Common myeloid progenitor, CD34-positive (primary cell): ENCODE measurements at regions not wholly inside any gene's neighbourhood (a gene's known extent, or its start where the extent isn't known, plus 50 kb on each side); places are given as distances from the start of the nearest gene placed in this dataset.
"Not testable (repeated sequence)": the region's sequence is repeated elsewhere in the genome, so short reads cannot be mapped to it uniquely, and the experiment has no call there.

Source experiments
- CTCF ChIA-PET: fragments of 350-600 bp; sonication (Branson Sonifier 250); formaldehyde crosslinking; loops from one replicate; lab custom pipeline; 2021; ENCODE audit warnings: antibody characterized with exemption; lab: Charles Lee
- POLR2A ChIA-PET: fragments of 350-600 bp; sonication (Branson Sonifier 250); formaldehyde crosslinking; loops from one replicate; lab custom pipeline; 2021; ENCODE audit warnings: antibody characterized with exemption; lab: Charles Lee
- DNase-seq, 3 donors: peaks; one replicate each; pipeline versions ENCODE4 v3.0.0 to v3.0.0-alpha.2; 2013
- H3K27ac ChIP-seq, 2 experiments: 1 replicate in 1 of 2; 2 replicates in 1 of 2; pipeline ENCODE4 v1.7.0; 2013; ENCODE audit warnings: inconsistent platforms in 2 of 2, low read length in 2 of 2, mild to moderate bottlenecking in 2 of 2, low read depth in 1 of 2, moderate library complexity in 1 of 2; ENCODE audit not compliant: severe bottlenecking in 2 of 2, insufficient read depth in 1 of 2, poor library complexity in 1 of 2
- H3K27me3 ChIP-seq, 5 experiments: replicated peaks in 2 of 5; 1 replicate in 3 of 5; 2 replicates in 2 of 5; pipeline versions ENCODE4 v1.6.1 to v1.7.0; 2013; ENCODE audit warnings: low read length in 4 of 5, mild to moderate bottlenecking in 2 of 5, moderate library complexity in 2 of 5, inconsistent platforms in 1 of 5; ENCODE audit not compliant: insufficient read depth in 5 of 5, control insufficient read depth in 4 of 5
- H3K36me3 ChIP-seq, 4 experiments: 1 replicate in 2 of 4; 2 replicates in 2 of 4; pipeline versions ENCODE4 v1.6.1 to v1.7.0; 2013; ENCODE audit warnings: low read length in 3 of 4, control low read depth in 1 of 4, mild to moderate bottlenecking in 1 of 4; ENCODE audit not compliant: control insufficient read depth in 4 of 4, insufficient read depth in 4 of 4
- H3K4me1 ChIP-seq, 4 experiments: 1 replicate in 3 of 4; 2 replicates in 1 of 4; pipeline versions ENCODE4 v1.6.1 to v1.7.1; 2013; ENCODE audit warnings: low read length in 3 of 4, mild to moderate bottlenecking in 3 of 4, control low read depth in 1 of 4, inconsistent platforms in 1 of 4, moderate library complexity in 1 of 4; ENCODE audit not compliant: control insufficient read depth in 4 of 4, insufficient read depth in 4 of 4; ENCODE audit errors: control extremely low read depth in 1 of 4
- H3K4me3 ChIP-seq, 7 experiments: 1 replicate in 4 of 7; 2 replicates in 3 of 7; pipeline versions ENCODE4 v1.5.1 to v1.7.0; 2013; ENCODE audit warnings: mild to moderate bottlenecking in 7 of 7, low read length in 6 of 7, moderate library complexity in 6 of 7, inconsistent platforms in 2 of 7, low read depth in 2 of 7, control low read depth in 1 of 7; ENCODE audit not compliant: insufficient read depth in 4 of 7, control insufficient read depth in 1 of 7; ENCODE audit errors: extremely low read depth in 1 of 7
- H3K9me3 ChIP-seq, 5 experiments: 1 replicate in 4 of 5; 2 replicates in 1 of 5; pipeline versions ENCODE4 v1.6.1 to v1.7.1; 2013; ENCODE audit warnings: low read length in 4 of 5, mild to moderate bottlenecking in 2 of 5, inconsistent platforms in 1 of 5, low read depth in 1 of 5, moderate library complexity in 1 of 5; ENCODE audit not compliant: control insufficient read depth in 4 of 5, insufficient read depth in 2 of 5; ENCODE audit errors: control extremely low read depth in 1 of 5
- WGBS: methylation state at CpG from one replicate; pipeline ENCODE4 v1.1.5; 2013; ENCODE audit not compliant: insufficient coverage; 5-methylcytosine and 5-hydroxymethylcytosine counted together

DNA sequence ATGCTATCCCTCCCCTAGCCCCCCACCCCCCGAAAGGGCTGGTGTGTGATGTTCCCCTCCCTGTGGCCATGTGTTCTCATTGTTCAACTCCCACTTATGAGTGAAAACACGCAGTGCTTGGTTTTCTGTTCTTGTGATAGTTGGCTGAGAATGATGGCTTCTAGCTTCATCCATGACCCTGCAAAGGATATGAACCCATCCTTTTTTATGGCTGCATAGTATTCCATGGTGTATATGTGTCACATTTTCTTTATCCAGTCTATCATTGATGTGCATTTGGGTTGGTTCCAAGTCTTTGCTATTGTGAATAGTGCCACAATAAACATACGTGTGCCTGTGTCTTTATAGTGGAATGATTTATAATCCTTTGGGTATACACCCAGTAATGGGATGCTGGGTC is 565.1 kb upstream of the ADAMTS9 start:
- H3K9me3 ChIP-seq, H3K27me3 ChIP-seq, H3K27ac ChIP-seq, H3K4me1 ChIP-seq, DNase-seq, POLR2A ChIA-PET, H3K36me3 ChIP-seq, H3K4me3 ChIP-seq: not testable (repeated sequence)
- WGBS = no CpG with 5 or more reads among the region's 3 CpGs
- CTCF ChIA-PET = interaction anchor here (0.6 to 1.0 kb wide), 2 partner anchors 9 to 724 kb away, joined by 3 read pairs; no protein-coding TSS in a partner anchor

DNA sequence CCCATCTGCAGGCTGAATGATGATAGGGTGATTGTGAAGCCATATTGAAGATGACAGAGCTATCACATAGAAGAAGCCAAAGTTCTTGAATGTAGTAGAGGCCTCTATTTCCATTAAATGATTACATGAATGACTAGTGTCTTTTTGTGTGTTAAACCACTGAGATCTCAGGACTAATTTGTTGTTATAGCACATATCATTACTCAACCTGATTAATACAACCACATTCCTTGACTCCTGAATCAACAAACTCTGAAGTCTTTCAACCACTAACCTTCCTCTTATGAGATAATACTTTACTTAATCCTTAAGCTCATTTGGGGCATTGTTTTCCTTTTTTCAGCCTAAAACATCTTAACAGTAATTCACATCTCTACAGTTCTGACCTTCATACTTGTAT is 564.5 kb upstream of the ADAMTS9 start:
- no peaks in the 10 kb centered on the region for H3K4me1 ChIP-seq
- H3K27ac ChIP-seq = no peak overlapping the region
- no peak overlapping the region for H3K4me3 ChIP-seq
- no peaks in the 10 kb centered on the region for H3K36me3 ChIP-seq
- POLR2A ChIA-PET = no interaction called here
- no peaks in the 10 kb centered on the region for H3K9me3 ChIP-seq
- DNase-seq = no peak
- H3K27me3 ChIP-seq = peaks cover 0 to 3% (median 0%) of the 10 kb centered on the region in 5 experiments
- CTCF ChIA-PET = interaction anchor here (0.6 to 1.0 kb wide), 2 partner anchors 9 to 723 kb away, joined by 3 read pairs; no protein-coding TSS in a partner anchor

DNA sequence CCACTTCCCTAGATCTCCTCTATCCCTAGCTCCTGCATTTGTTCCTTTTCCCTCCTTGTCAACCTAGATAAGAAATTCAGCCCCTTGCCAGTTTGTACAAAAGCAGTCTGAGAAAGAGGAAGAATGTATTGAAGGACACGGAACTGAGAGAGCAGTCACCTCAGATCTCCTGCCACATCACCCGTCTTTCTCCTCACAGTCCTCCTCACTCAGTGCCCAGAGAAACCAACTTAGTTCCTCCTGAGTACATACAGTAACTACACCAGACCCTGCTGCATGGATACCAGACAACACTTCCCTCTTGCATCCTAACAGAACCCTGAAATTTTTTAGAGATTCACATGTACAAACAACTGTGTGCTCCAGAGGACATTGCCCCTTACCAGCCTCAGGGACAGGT is 563.6 kb upstream of the ADAMTS9 start:
- Histone ChIP-seq H3K27ac (no peak overlapping the region), H3K4me3 (no peak overlapping the region), H3K36me3 (no peaks in the 10 kb centered on the region), H3K9me3 (no peaks in the 10 kb centered on the region), H3K27me3 (peaks cover 0 to 3% (median 0%) of the 10 kb centered on the region in 5 experiments), H3K4me1 (no peaks in the 10 kb centered on the region)
- ChIA-PET CTCF (no interaction called here), POLR2A (no interaction called here)
- DNase-seq = no peak
- 38% methylated on average over 1 of the region's 2 CpGs for WGBS

DNA sequence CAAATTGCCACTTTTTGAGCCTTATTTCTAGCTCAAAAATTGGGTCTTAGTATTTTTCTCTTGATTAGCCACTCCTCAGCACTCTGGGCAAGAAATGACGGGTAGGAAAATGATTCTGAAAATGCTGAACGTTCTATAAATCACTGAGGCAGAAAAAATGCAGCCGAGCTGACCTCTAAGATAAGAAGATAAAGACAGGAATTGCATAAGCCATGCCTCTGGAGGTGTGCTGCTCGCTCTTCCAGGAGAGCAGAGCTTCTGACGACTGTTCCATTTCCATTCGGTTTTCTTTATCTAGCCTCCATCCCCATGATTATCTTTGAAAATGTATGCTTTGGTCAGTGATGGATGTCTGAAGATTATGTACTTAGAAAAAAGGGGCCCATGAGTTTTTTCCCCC is 558.8 kb upstream of the ADAMTS9 start:
- no peaks in the 10 kb centered on the region for H3K36me3 ChIP-seq
- peaks cover 0 to 3% (median 0%) of the 10 kb centered on the region in 5 experiments for H3K27me3 ChIP-seq
- H3K9me3 ChIP-seq = no peaks in the 10 kb centered on the region
- H3K4me1 ChIP-seq = no peaks in the 10 kb centered on the region
- ChIA-PET POLR2A (no interaction called here), CTCF (no interaction called here)
- H3K4me3 ChIP-seq = no peak overlapping the region
- no peak overlapping the region for H3K27ac ChIP-seq
- 41% methylated on average over 3 of the region's 6 CpGs for WGBS
- no peak for DNase-seq

DNA sequence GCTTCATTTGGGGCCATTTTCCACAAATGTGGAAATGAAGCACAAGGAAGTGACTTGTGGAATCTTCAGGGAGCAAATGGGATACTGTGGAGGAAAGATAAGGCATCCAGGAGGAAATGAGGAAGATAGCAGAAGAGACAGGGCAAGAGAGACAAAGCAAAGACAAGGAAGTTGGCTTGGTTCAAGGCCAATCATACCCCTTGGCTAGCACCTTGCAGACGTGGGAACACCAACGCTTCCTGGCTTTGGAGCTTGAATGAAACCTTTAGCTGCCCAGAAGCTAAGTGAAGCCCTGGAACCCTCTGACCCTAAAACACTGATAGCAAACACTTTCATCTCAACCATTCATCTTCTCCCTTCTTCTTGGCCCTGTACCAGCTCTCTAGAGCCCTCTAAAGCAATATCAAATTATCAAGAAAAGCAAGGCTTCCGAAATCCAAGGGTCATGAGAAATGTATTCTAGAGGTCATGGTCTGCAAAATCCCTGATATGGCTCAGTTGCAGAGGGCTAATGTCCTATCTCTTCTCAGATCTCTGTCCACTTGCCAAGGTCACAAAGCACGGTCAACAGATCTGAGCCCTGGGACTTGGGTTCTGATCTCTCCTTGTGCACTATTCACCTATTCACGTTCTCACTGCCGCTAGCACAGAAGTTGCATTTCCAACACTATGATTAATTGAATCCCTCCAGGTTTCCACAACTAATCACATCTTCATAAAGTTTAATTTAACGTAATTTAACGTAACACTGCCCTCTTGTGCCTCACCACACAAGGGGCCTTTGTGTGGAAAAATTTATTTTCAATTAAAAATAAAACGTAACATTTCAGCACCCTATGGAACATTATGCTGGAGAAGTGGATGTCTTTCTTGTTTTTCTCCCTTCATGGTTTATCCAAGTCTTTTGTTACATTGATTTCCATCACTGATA is 557.6 kb upstream of the ADAMTS9 start:
- CTCF ChIA-PET = interaction anchor here (1.3 kb wide), 1 partner anchor 713 kb away, joined by 3 read pairs; no protein-coding TSS in a partner anchor
- no peaks in the 10 kb centered on the region for H3K36me3 ChIP-seq
- H3K27ac ChIP-seq = no peak overlapping the region
- no peaks in the 10 kb centered on the region for H3K9me3 ChIP-seq
- H3K4me3 ChIP-seq = no peak overlapping the region
- H3K4me1 ChIP-seq = no peaks in the 10 kb centered on the region
- peak in 1 of 3 donors; percentile 2 for DNase-seq
- 76% methylated on average over 5 of the region's 9 CpGs for WGBS
- H3K27me3 ChIP-seq = peaks cover 0 to 2% (median 0%) of the 10 kb centered on the region in 5 experiments
- POLR2A ChIA-PET = no interaction called here

DNA sequence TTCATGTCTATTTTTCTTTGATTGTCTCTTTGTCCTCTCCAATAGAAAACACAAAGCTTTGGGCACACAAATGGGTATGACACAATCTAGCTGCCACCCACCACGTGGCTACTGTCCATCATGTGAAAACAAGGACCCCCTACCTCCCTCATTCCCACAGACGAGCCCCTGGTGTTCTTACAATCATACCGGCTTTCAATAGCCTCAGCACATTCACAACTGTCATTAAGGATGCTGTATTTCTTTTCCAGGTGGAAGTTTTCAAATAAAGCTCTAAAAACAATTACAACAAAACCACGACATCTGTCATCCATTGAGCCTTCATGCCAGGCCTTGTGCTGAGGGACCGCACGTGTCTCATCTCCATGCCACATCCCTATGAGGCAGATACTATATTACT is 552.6 kb upstream of the ADAMTS9 start:
- POLR2A ChIA-PET = no interaction called here
- Histone ChIP-seq H3K4me1 (no peaks in the 10 kb centered on the region), H3K27me3 (no peaks in the 10 kb centered on the region), H3K4me3 (no peak overlapping the region), H3K9me3 (no peaks in the 10 kb centered on the region), H3K36me3 (no peaks in the 10 kb centered on the region), H3K27ac (no peak overlapping the region)
- no peak for DNase-seq
- 97% methylated on average over 4 of the region's 6 CpGs for WGBS
- CTCF ChIA-PET = no interaction called here

DNA sequence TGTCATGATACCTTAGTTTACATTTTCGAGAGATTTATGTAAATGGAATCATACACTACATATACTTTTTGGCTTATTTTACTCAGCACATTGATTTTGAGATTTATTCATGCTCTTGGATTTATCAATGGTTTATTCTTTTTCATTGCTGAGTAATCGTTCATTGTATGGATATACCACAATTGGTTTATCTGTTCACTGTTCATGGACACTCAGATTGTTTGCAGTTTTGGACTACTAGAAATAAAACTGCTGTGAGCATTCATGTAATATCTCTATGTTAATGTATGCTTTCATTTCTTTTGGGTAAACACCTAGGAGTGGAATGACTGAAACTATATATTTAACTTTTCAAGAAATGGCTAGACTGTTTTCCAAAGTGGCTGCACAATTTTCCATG is 550.9 kb upstream of the ADAMTS9 start:
- WGBS = no CpG with 5 or more reads among the region's 2 CpGs
- DNase-seq = no peak
- POLR2A ChIA-PET = no interaction called here

More for the DNA sequence above, 550.9 kb upstream of the ADAMTS9 start:
- no peaks in the 10 kb centered on the region for H3K36me3 ChIP-seq
- CTCF ChIA-PET = no interaction called here
- no peaks in the 10 kb centered on the region for H3K4me1 ChIP-seq
- no peaks in the 10 kb centered on the region for H3K9me3 ChIP-seq
- no peaks in the 10 kb centered on the region for H3K27me3 ChIP-seq
- no peak overlapping the region for H3K4me3 ChIP-seq
- H3K27ac ChIP-seq = no peak overlapping the region
